GM12878 (cell line): ENCODE measurements at regions not wholly inside any gene's neighbourhood (a gene's known extent, or its start where the extent isn't known, plus 50 kb on each side); places are given as distances from the start of the nearest gene placed in this dataset.
"Not testable (repeated sequence)": the region's sequence is repeated elsewhere in the genome, so short reads cannot be mapped to it uniquely, and the experiment has no call there.

Experiments
- ATAC-seq: fragments of 200-7000 bp; cut with Tn5 transposase; 3 replicates; pipeline ENCODE4 v1.9.1; 2020; ENCODE audit warnings: mild to moderate bottlenecking, moderate library complexity
- BruUV-seq: library from RNA; stranded (reverse); fragments of 400-500 nt; replicated peaks from 2 replicates; lab custom pipeline; 2021; lab: Mats Ljungman, UMichigan
- CTCF ChIA-PET: fragments of 300-600 bp; sonication (Branson Sonifier 250); formaldehyde crosslinking; extraction: SDS; loops from one replicate; lab custom pipeline; 2021; ENCODE audit warnings: inconsistent platforms; lab: Yijun Ruan, JAX
- POLR2A ChIA-PET: fragments of 350-600 bp; formaldehyde crosslinking; extraction: SDS; loops from one replicate; lab custom pipeline; 2021; ENCODE audit warnings: inconsistent platforms; lab: Charles Lee
- RAD21 ChIA-PET: fragments of 300-600 bp; sonication (Branson Sonifier 250); formaldehyde crosslinking; loops from one replicate; lab custom pipeline; 2023; ENCODE audit warnings: antibody characterized with exemption; ENCODE audit not compliant: unreplicated experiment; lab: Charles Lee
- SMC1A ChIA-PET: fragments of 300-600 bp; sonication (Branson Sonifier 250); formaldehyde crosslinking; loops from one replicate; lab custom pipeline; 2023; ENCODE audit not compliant: unreplicated experiment, uncharacterized antibody; lab: Charles Lee
- DNase-seq: peaks from one replicate; pipeline ENCODE4 v3.0.0-alpha.2; 2011; ENCODE audit warnings: low read depth, low spot score
- FAIRE-seq: peaks from 3 replicates; lab custom pipeline; 2011; peaks lifted over from hg19 to GRCh38; lab: Jason Lieb, UNC
- H2AFZ ChIP-seq: 2 replicates; pipeline ENCODE4 v1.6.0; 2011; ENCODE audit warnings: low read depth, low read length, control low read depth; ENCODE audit not compliant: control insufficient read depth
- H3K27ac ChIP-seq: 2 replicates; pipeline ENCODE4 v1.5.1; 2011; ENCODE audit warnings: control low read depth; ENCODE audit not compliant: control insufficient read depth, insufficient read depth
- H3K27me3 ChIP-seq, 2 experiments: replicated peaks in 1 of 2; 2 replicates each; pipeline versions ENCODE4 v1.6.0 to v1.6.1; 2011; ENCODE audit warnings: low read length in 1 of 2; ENCODE audit not compliant: control insufficient read depth in 2 of 2, insufficient read depth in 2 of 2
- H3K36me3 ChIP-seq, 2 experiments: 2 replicates each; pipeline ENCODE4 v1.5.1; 2011; ENCODE audit warnings: low read length in 1 of 2; ENCODE audit not compliant: control insufficient read depth in 2 of 2, insufficient read depth in 2 of 2
- H3K4me1 ChIP-seq: 2 replicates; pipeline ENCODE4 v1.6.1; 2011; ENCODE audit warnings: mild to moderate bottlenecking, low read length, moderate library complexity, mixed read lengths; ENCODE audit not compliant: control insufficient read depth, insufficient read depth
- H3K4me2 ChIP-seq: 2 replicates; pipeline ENCODE4 v1.6.0; 2011; ENCODE audit warnings: control low read depth; ENCODE audit not compliant: control insufficient read depth, insufficient read depth
- H3K4me3 ChIP-seq: fragments of 200-600 bp; sonication (generic); 2 replicates; pipeline ENCODE4 v1.5.1; 2016
- H3K79me2 ChIP-seq: 2 replicates; pipeline ENCODE4 v1.6.0; 2011; ENCODE audit warnings: low read length; ENCODE audit not compliant: control insufficient read depth, insufficient read depth
- H3K9ac ChIP-seq: 2 replicates; pipeline ENCODE4 v1.8.0; 2011; ENCODE audit warnings: low read length, control low read depth, mixed read lengths; ENCODE audit not compliant: control insufficient read depth, insufficient read depth
- H3K9me3 ChIP-seq: replicated peaks from 3 replicates; pipeline ENCODE4 v1.5.1; 2011; ENCODE audit warnings: mild to moderate bottlenecking, low read length; ENCODE audit not compliant: control insufficient read depth, insufficient read depth
- H4K20me1 ChIP-seq: 2 replicates; pipeline ENCODE4 v1.6.0; 2011; ENCODE audit not compliant: control insufficient read depth, insufficient read depth
- WGBS: methylation state at CpG from one replicate; pipeline ENCODE4 v1.1.6; 2016; ENCODE audit warnings: low lambda C conversion rate; ENCODE audit not compliant: insufficient replicate concordance, insufficient coverage; ENCODE audit errors: missing lambda C conversion rate; 5-methylcytosine and 5-hydroxymethylcytosine counted together
- in situ Hi-C: fragments of 300-500 bp; cut with MboI; formaldehyde crosslinking; loops from 9 replicates; pipeline ENCODE4 v1.14.3; 2018; ENCODE audit warnings: mixed read lengths
- intact Hi-C: fragments of 100-400 bp; cut with micrococcal nuclease; formaldehyde crosslinking; loops from one replicate; pipeline ENCODE4 v1.14.2; 2022; ENCODE audit not compliant: unreplicated experiment

GRCh38 chr7:106713452-106713851 lies 52.5 kb upstream of the CCDC71L start:
- CTCF ChIA-PET, DNase-seq, BruUV-seq, H3K4me1 ChIP-seq, H2AFZ ChIP-seq, H3K27ac ChIP-seq, H3K27me3 ChIP-seq, ATAC-seq, RAD21 ChIA-PET, H3K79me2 ChIP-seq, POLR2A ChIA-PET, H3K4me3 ChIP-seq, H3K36me3 ChIP-seq, in situ Hi-C loops, FAIRE-seq, H3K9me3 ChIP-seq, H3K4me2 ChIP-seq, H4K20me1 ChIP-seq, H3K9ac ChIP-seq, intact Hi-C loops: not testable (repeated sequence)
- WGBS, result 33% methylated on average over 1 of the region's 1 CpG
- SMC1A ChIA-PET, result interaction anchor here (0.6 kb wide), 1 partner anchor 299 kb away, joined by 3 read pairs; no protein-coding TSS in a partner anchor

- H2AFZ ChIP-seq, intact Hi-C loops, RAD21 ChIA-PET, FAIRE-seq, H3K9ac ChIP-seq, H3K9me3 ChIP-seq, H3K79me2 ChIP-seq, in situ Hi-C loops, POLR2A ChIA-PET, H4K20me1 ChIP-seq, SMC1A ChIA-PET, ATAC-seq, DNase-seq, H3K36me3 ChIP-seq, BruUV-seq, H3K27me3 ChIP-seq, H3K4me2 ChIP-seq, H3K4me3 ChIP-seq, CTCF ChIA-PET, H3K27ac ChIP-seq: not testable (repeated sequence)
- peaks cover 15% of the 10 kb centered on the region; the same call in 1 of the 2 replicates for H3K4me1 ChIP-seq
- 67% methylated on average over 6 of the region's 6 CpGs for WGBS
These were observed 53.9 kb upstream of the CCDC71L start for GRCh38 chr7:106714590-106715442.
